ENCODE measurements at regions not wholly inside any gene's neighbourhood (a gene's known extent, or its start where the extent isn't known, plus 50 kb on each side); places are given as distances from the start of the nearest gene placed in this dataset.

GRCh38 chr10:90998733-90999511, 78.0 kb upstream of the ANKRD1 start:
- H4K20me1 ChIP-seq (ENCODE audit: insufficient read depth, poor library complexity, severe bottlenecking), result no peaks in the 10 kb centered on the region
- 93% methylated on average over 11 of the region's 11 CpGs for WGBS (ENCODE audit: low lambda C conversion rate, missing lambda C conversion rate)
- H3K9me3 ChIP-seq (ENCODE audit: low read depth), result no peaks in the 10 kb centered on the region
- no peak for DNase-seq (ENCODE audit: low spot score)
- no peaks in the 10 kb centered on the region for H3K79me2 ChIP-seq
- no peak overlapping the region for H3K4me3 ChIP-seq
- H3K4me2 ChIP-seq, result no peak overlapping the region
- no peak overlapping the region for H2AFZ ChIP-seq
- H3K4me1 ChIP-seq (ENCODE audit: insufficient read depth), result no peaks in the 10 kb centered on the region
- H3K27ac ChIP-seq, result no peak overlapping the region
- H3K36me3 ChIP-seq (replicated peaks; ENCODE audit: insufficient read depth, low read depth), result no peaks in the 10 kb centered on the region
- H3K9me2 ChIP-seq (replicated peaks; ENCODE audit: insufficient read depth), result no peaks in the 10 kb centered on the region
- TF ChIP-seq, protein P1, sequence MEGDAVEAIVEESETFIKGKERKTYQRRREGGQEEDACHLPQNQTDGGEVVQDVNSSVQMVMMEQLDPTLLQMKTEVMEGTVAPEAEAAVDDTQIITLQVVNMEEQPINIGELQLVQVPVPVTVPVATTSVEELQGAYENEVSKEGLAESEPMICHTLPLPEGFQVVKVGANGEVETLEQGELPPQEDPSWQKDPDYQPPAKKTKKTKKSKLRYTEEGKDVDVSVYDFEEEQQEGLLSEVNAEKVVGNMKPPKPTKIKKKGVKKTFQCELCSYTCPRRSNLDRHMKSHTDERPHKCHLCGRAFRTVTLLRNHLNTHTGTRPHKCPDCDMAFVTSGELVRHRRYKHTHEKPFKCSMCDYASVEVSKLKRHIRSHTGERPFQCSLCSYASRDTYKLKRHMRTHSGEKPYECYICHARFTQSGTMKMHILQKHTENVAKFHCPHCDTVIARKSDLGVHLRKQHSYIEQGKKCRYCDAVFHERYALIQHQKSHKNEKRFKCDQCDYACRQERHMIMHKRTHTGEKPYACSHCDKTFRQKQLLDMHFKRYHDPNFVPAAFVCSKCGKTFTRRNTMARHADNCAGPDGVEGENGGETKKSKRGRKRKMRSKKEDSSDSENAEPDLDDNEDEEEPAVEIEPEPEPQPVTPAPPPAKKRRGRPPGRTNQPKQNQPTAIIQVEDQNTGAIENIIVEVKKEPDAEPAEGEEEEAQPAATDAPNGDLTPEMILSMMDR (IDR thresholded peaks at IDR 0.05; ENCODE audit: poor library complexity), result no peak
- TF ChIP-seq EZH2 (IDR thresholded peaks at IDR 0.05; ENCODE audit: borderline replicate concordance) (no peak), EZH2phosphoT487 (IDR thresholded peaks at IDR 0.05; ENCODE audit: low read depth, severe bottlenecking, unreplicated experiment) (no peak)
- H3K27me3 ChIP-seq, result no peaks in the 10 kb centered on the region

GRCh38 chr10:90999512-91000172, 78.8 kb upstream of the ANKRD1 start:
- H3K36me3 ChIP-seq (replicated peaks; ENCODE audit: insufficient read depth, low read depth), result no peaks in the 10 kb centered on the region
- no peak overlapping the region for H3K4me3 ChIP-seq
- 89% methylated on average over 5 of the region's 5 CpGs for WGBS (ENCODE audit: low lambda C conversion rate, missing lambda C conversion rate)
- DNase-seq (ENCODE audit: low spot score), result no peak
- H3K4me2 ChIP-seq, result no peak overlapping the region
- TF ChIP-seq, protein P1 (IDR thresholded peaks at IDR 0.05; ENCODE audit: poor library complexity), result no peak
- H3K27ac ChIP-seq, result no peak overlapping the region
- no peaks in the 10 kb centered on the region for H3K79me2 ChIP-seq
- H3K4me1 ChIP-seq (ENCODE audit: insufficient read depth), result no peaks in the 10 kb centered on the region
- H3K9me2 ChIP-seq (replicated peaks; ENCODE audit: insufficient read depth), result no peaks in the 10 kb centered on the region
- H3K27me3 ChIP-seq, result no peaks in the 10 kb centered on the region
- H3K9me3 ChIP-seq (ENCODE audit: low read depth), result no peaks in the 10 kb centered on the region
- no peaks in the 10 kb centered on the region for H4K20me1 ChIP-seq (ENCODE audit: insufficient read depth, poor library complexity, severe bottlenecking)
- H2AFZ ChIP-seq, result no peak overlapping the region

DNA sequence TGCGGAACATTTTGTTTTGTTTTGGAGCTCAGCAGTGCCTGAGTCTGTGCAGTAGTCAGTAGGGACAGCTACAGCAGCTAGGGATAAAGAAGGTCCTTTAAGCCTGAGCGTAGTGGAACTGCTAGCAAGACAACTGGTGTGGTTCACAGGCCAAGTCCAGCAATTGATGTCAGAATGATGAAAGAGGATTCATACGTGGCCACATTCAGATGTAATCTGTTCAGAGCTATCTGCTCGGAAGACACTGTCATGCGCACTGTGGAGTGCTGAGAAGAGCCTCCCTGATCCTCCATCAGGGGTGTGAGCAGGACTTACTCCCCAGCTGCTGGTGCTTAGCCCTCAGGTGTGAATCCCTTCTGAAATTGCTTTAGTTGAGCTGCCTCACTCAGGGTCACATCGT, 79.6 kb upstream of the ANKRD1 start:
- no peaks in the 10 kb centered on the region for H4K20me1 ChIP-seq (ENCODE audit: insufficient read depth, poor library complexity, severe bottlenecking)
- 88% methylated on average over 6 of the region's 6 CpGs for WGBS (ENCODE audit: low lambda C conversion rate, missing lambda C conversion rate)
- H3K9me3 ChIP-seq (ENCODE audit: low read depth), result no peaks in the 10 kb centered on the region
- TF ChIP-seq EZH2phosphoT487 (IDR thresholded peaks at IDR 0.05; ENCODE audit: low read depth, severe bottlenecking, unreplicated experiment) (no peak), EZH2 (IDR thresholded peaks at IDR 0.05; ENCODE audit: borderline replicate concordance) (no peak)
- TF ChIP-seq, protein P1 (IDR thresholded peaks at IDR 0.05; ENCODE audit: poor library complexity), result no peak
- H3K4me3 ChIP-seq, result no peak overlapping the region
- no peak overlapping the region for H3K4me2 ChIP-seq
- no peak overlapping the region for H3K27ac ChIP-seq
- H3K27me3 ChIP-seq, result no peaks in the 10 kb centered on the region
- H3K36me3 ChIP-seq (replicated peaks; ENCODE audit: insufficient read depth, low read depth), result no peaks in the 10 kb centered on the region
- no peaks in the 10 kb centered on the region for H3K79me2 ChIP-seq
- H3K4me1 ChIP-seq (ENCODE audit: insufficient read depth), result no peaks in the 10 kb centered on the region
- no peak for DNase-seq (ENCODE audit: low spot score)
- H2AFZ ChIP-seq, result no peak overlapping the region
- no peaks in the 10 kb centered on the region for H3K9me2 ChIP-seq (replicated peaks; ENCODE audit: insufficient read depth)

All from hepatocyte (in vitro differentiated cells).